ENCODE measurements at regions not wholly inside any gene's neighbourhood (a gene's known extent, or its start where the extent isn't known, plus 50 kb on each side); places are given as distances from the start of the nearest gene placed in this dataset.

- Histone ChIP-seq H3K27ac (ENCODE audit: low read depth in 1 of 2, low read length in 1 of 2) (no peak overlapping the region), H3K27me3 (ENCODE audit: control insufficient read depth in 2 of 2, insufficient read depth in 1 of 2, low read length in 1 of 2) (no peaks in the 10 kb centered on the region), H3K9me3 (ENCODE audit: control insufficient read depth in 2 of 2, insufficient read depth in 1 of 2, low read length in 1 of 2) (no peaks in the 10 kb centered on the region), H3K4me3 (ENCODE audit: low read length in 2 of 2) (no peak overlapping the region), H3K36me3 (ENCODE audit: control insufficient read depth in 2 of 2, insufficient read depth in 2 of 2, low read length in 1 of 2) (no peaks in the 10 kb centered on the region), H3K4me1 (ENCODE audit: control insufficient read depth in 2 of 2, insufficient read depth in 2 of 2, low read length in 2 of 2) (no peaks in the 10 kb centered on the region)
- WGBS: 77% methylated on average over 7 of the region's 7 CpGs
- DNase-seq (ENCODE audit: low read depth in 6 of 9, low spot score in 9 of 9): no peak
Observed at GRCh38 chr2:62578803-62579640, 73.0 kb upstream of the TMEM17 start.

- Histone ChIP-seq H3K4me1 (ENCODE audit: control insufficient read depth in 2 of 2, insufficient read depth in 2 of 2, low read length in 2 of 2) (no peaks in the 10 kb centered on the region), H3K27ac (ENCODE audit: low read depth in 1 of 2, low read length in 1 of 2) (no peak overlapping the region), H3K27me3 (ENCODE audit: control insufficient read depth in 2 of 2, insufficient read depth in 1 of 2, low read length in 1 of 2) (peaks cover 0 to under 1% of the 10 kb centered on the region in 2 donors), H3K9me3 (ENCODE audit: control insufficient read depth in 2 of 2, insufficient read depth in 1 of 2, low read length in 1 of 2) (no peaks in the 10 kb centered on the region), H3K4me3 (ENCODE audit: low read length in 2 of 2) (no peak overlapping the region), H3K36me3 (ENCODE audit: control insufficient read depth in 2 of 2, insufficient read depth in 2 of 2, low read length in 1 of 2) (no peaks in the 10 kb centered on the region)
- no peak for DNase-seq (ENCODE audit: low read depth in 6 of 9, low spot score in 9 of 9)
- WGBS: 92% methylated on average over 2 of the region's 2 CpGs
Observed at GRCh38 chr2:62577994-62578781, 72.2 kb upstream of the TMEM17 start.

- Histone ChIP-seq H3K4me3 (ENCODE audit: low read length in 2 of 2) (no peak overlapping the region), H3K4me1 (ENCODE audit: control insufficient read depth in 2 of 2, insufficient read depth in 2 of 2, low read length in 2 of 2) (peaks cover 0 to under 1% of the 10 kb centered on the region in 2 donors), H3K27ac (ENCODE audit: low read depth in 1 of 2, low read length in 1 of 2) (no peak overlapping the region), H3K36me3 (ENCODE audit: control insufficient read depth in 2 of 2, insufficient read depth in 2 of 2, low read length in 1 of 2) (no peaks in the 10 kb centered on the region), H3K27me3 (ENCODE audit: control insufficient read depth in 2 of 2, insufficient read depth in 1 of 2, low read length in 1 of 2) (peaks cover under 1 to 9% of the 10 kb centered on the region in 2 donors), H3K9me3 (ENCODE audit: control insufficient read depth in 2 of 2, insufficient read depth in 1 of 2, low read length in 1 of 2) (no peaks in the 10 kb centered on the region)
- WGBS: 90% methylated on average over 2 of the region's 2 CpGs
- no peak for DNase-seq (ENCODE audit: low read depth in 6 of 9, low spot score in 9 of 9)
Observed at GRCh38 chr2:62576276-62576939, 70.4 kb upstream of the TMEM17 start.

GRCh38 chr2:62573936-62574335 lies 67.9 kb upstream of the TMEM17 start:
- no peak for DNase-seq (ENCODE audit: low read depth in 6 of 9, low spot score in 9 of 9)
- no peak overlapping the region for H3K27ac ChIP-seq (ENCODE audit: low read depth in 1 of 2, low read length in 1 of 2)
- peaks cover 9 to 24% of the 10 kb centered on the region in 2 donors for H3K27me3 ChIP-seq (ENCODE audit: control insufficient read depth in 2 of 2, insufficient read depth in 1 of 2, low read length in 1 of 2)
- no peak overlapping the region for H3K4me3 ChIP-seq (ENCODE audit: low read length in 2 of 2)
- H3K9me3 ChIP-seq (ENCODE audit: control insufficient read depth in 2 of 2, insufficient read depth in 1 of 2, low read length in 1 of 2): no peaks in the 10 kb centered on the region
- peaks cover 6 to 10% of the 10 kb centered on the region in 2 donors for H3K4me1 ChIP-seq (ENCODE audit: control insufficient read depth in 2 of 2, insufficient read depth in 2 of 2, low read length in 2 of 2)
- no peaks in the 10 kb centered on the region for H3K36me3 ChIP-seq (ENCODE audit: control insufficient read depth in 2 of 2, insufficient read depth in 2 of 2, low read length in 1 of 2)

GRCh38 chr2:62573137-62573731 lies 67.2 kb upstream of the TMEM17 start:
- H3K27me3 ChIP-seq (ENCODE audit: control insufficient read depth in 2 of 2, insufficient read depth in 1 of 2, low read length in 1 of 2): peaks cover 9 to 24% of the 10 kb centered on the region in 2 donors
- peaks cover 6 to 10% of the 10 kb centered on the region in 2 donors for H3K4me1 ChIP-seq (ENCODE audit: control insufficient read depth in 2 of 2, insufficient read depth in 2 of 2, low read length in 2 of 2)
- no peaks in the 10 kb centered on the region for H3K9me3 ChIP-seq (ENCODE audit: control insufficient read depth in 2 of 2, insufficient read depth in 1 of 2, low read length in 1 of 2)
- DNase-seq (ENCODE audit: low read depth in 6 of 9, low spot score in 9 of 9): no peak
- H3K27ac ChIP-seq (ENCODE audit: low read depth in 1 of 2, low read length in 1 of 2): no peak overlapping the region
- H3K36me3 ChIP-seq (ENCODE audit: control insufficient read depth in 2 of 2, insufficient read depth in 2 of 2, low read length in 1 of 2): no peaks in the 10 kb centered on the region
- WGBS: 93% methylated on average over 4 of the region's 4 CpGs
- no peak overlapping the region for H3K4me3 ChIP-seq (ENCODE audit: low read length in 2 of 2)

GRCh38 chr2:62570861-62571698 lies 65.1 kb upstream of the TMEM17 start:
- Histone ChIP-seq H3K36me3 (ENCODE audit: control insufficient read depth in 2 of 2, insufficient read depth in 2 of 2, low read length in 1 of 2) (no peaks in the 10 kb centered on the region), H3K4me1 (ENCODE audit: control insufficient read depth in 2 of 2, insufficient read depth in 2 of 2, low read length in 2 of 2) (peaks cover 6 to 10% of the 10 kb centered on the region in 2 donors), H3K27ac (ENCODE audit: low read depth in 1 of 2, low read length in 1 of 2) (no peak overlapping the region), H3K9me3 (ENCODE audit: control insufficient read depth in 2 of 2, insufficient read depth in 1 of 2, low read length in 1 of 2) (no peaks in the 10 kb centered on the region), H3K4me3 (ENCODE audit: low read length in 2 of 2) (no peak overlapping the region), H3K27me3 (ENCODE audit: control insufficient read depth in 2 of 2, insufficient read depth in 1 of 2, low read length in 1 of 2) (peaks cover 9 to 24% of the 10 kb centered on the region in 2 donors)
- 8% methylated on average over 35 of the region's 35 CpGs for whole genome bisulfite sequencing
- peak in 2 of 9 donors; percentile 2 to 27 for DNase-seq (ENCODE audit: low read depth in 6 of 9, low spot score in 9 of 9)

- H3K27ac ChIP-seq (ENCODE audit: low read depth in 1 of 2, low read length in 1 of 2): no peak overlapping the region
- no peak overlapping the region for H3K4me3 ChIP-seq (ENCODE audit: low read length in 2 of 2)
- H3K36me3 ChIP-seq (ENCODE audit: control insufficient read depth in 2 of 2, insufficient read depth in 2 of 2, low read length in 1 of 2): no peaks in the 10 kb centered on the region
- H3K9me3 ChIP-seq (ENCODE audit: control insufficient read depth in 2 of 2, insufficient read depth in 1 of 2, low read length in 1 of 2): no peaks in the 10 kb centered on the region
- DNase-seq (ENCODE audit: low read depth in 6 of 9, low spot score in 9 of 9): no peak
- peaks cover 6 to 10% of the 10 kb centered on the region in 2 donors for H3K4me1 ChIP-seq (ENCODE audit: control insufficient read depth in 2 of 2, insufficient read depth in 2 of 2, low read length in 2 of 2)
- H3K27me3 ChIP-seq (ENCODE audit: control insufficient read depth in 2 of 2, insufficient read depth in 1 of 2, low read length in 1 of 2): peaks cover 9 to 24% of the 10 kb centered on the region in 2 donors
- 73% methylated on average over 23 of the region's 23 CpGs for WGBS
Observed at GRCh38 chr2:62569907-62570841, 64.2 kb upstream of the TMEM17 start.

Data from thymus (tissue), 11 donors.